ENCODE measurements at regions not wholly inside any gene's neighbourhood (a gene's known extent, or its start where the extent isn't known, plus 50 kb on each side); places are given as distances from the start of the nearest gene placed in this dataset.

- CTCF ChIA-PET: interaction anchor here (0.7 to 0.9 kb wide), 2 partner anchors 10 to 788 kb away, joined by 3 read pairs; no protein-coding TSS in a partner anchor
- Histone ChIP-seq H2AFZ (ENCODE audit: low read depth, low read length) (no peak overlapping the region), H3K79me2 (ENCODE audit: control insufficient read depth, insufficient read depth, low read length) (no peaks in the 10 kb centered on the region), H3K27ac (ENCODE audit: insufficient read depth, low read depth, low read length) (no peak overlapping the region), H3K27me3 (ENCODE audit: control insufficient read depth in 2 of 2, insufficient read depth in 2 of 2, low read length in 2 of 2) (peaks cover 0 to 2% of the 10 kb centered on the region in 2 experiments), H3K9me3 (replicated peaks; ENCODE audit: control insufficient read depth, insufficient read depth, low read length) (no peaks in the 10 kb centered on the region), H4K20me1 (replicated peaks; ENCODE audit: control insufficient read depth, extremely low read depth, insufficient read depth, low read length) (no peaks in the 10 kb centered on the region), H3K9ac (replicated peaks; ENCODE audit: extremely low read depth, insufficient read depth, low read length) (no peak overlapping the region), H3K4me2 (ENCODE audit: insufficient read depth, low read length) (no peak overlapping the region), H3K4me1 (ENCODE audit: control insufficient read depth, extremely low read depth, insufficient read depth, low read length) (no peaks in the 10 kb centered on the region), H3K9me1 (replicated peaks; ENCODE audit: control insufficient read depth, extremely low read depth, insufficient read depth, low read length) (no peaks in the 10 kb centered on the region), H3K4me3 (replicated peaks in 1 of 3; ENCODE audit: insufficient read depth in 1 of 3, low read depth in 1 of 3, low read length in 3 of 3) (no peak overlapping the region), H3K36me3 (ENCODE audit: control insufficient read depth in 2 of 2, extremely low read depth in 1 of 2, insufficient read depth in 2 of 2, low read length in 2 of 2) (no peaks in the 10 kb centered on the region)
- no peak for TF ChIP-seq POLR2A (IDR thresholded peaks at IDR 0.05; ENCODE audit: low read depth, low read length)
- no peak for TF ChIP-seq GATA2 (IDR thresholded peaks at IDR 0.05; ENCODE audit: insufficient read depth, insufficient read length, low read depth, low read length)
- TF ChIP-seq POLR2AphosphoS5 (IDR thresholded peaks at IDR 0.05; ENCODE audit: insufficient read depth, low read depth, low read length): no peak
- TF ChIP-seq JUN (IDR thresholded peaks at IDR 0.05; ENCODE audit: borderline replicate concordance, insufficient read depth, insufficient read length, low read depth): no peak
- no peak for TF ChIP-seq MAX (IDR thresholded peaks at IDR 0.05; ENCODE audit: insufficient read depth, insufficient read length)
- TF ChIP-seq FOS (IDR thresholded peaks at IDR 0.05; ENCODE audit: borderline replicate concordance, insufficient read depth, low read length): no peak
- no peak for TF ChIP-seq EZH2 (IDR thresholded peaks at IDR 0.05; ENCODE audit: borderline replicate concordance, low read depth, low read length, severe bottlenecking)
- TF ChIP-seq MYC (IDR thresholded peaks at IDR 0.05; ENCODE audit: low read depth, low read length): no peak
- no peak for TF ChIP-seq CTCF (IDR thresholded peaks at IDR 0.05; ENCODE audit: extremely low read depth in 1 of 2, insufficient read depth in 1 of 2, low read depth in 1 of 2, low read length in 2 of 2)
- BruUV-seq (replicated peaks): no TSS peak
- POLR2A ChIA-PET: no interaction called here
- FAIRE-seq (no peak), DNase-seq (ENCODE audit: low read depth, low spot score) (no peak)
- dilution Hi-C loops (cut with MboI; ENCODE audit: extremely low pct_ligation_motif_present, low sequenced_read_pairs) (no loop called here), intact Hi-C loops (cut with micrococcal nuclease) (no loop called here)
Measured at GRCh38 chr2:66862885-66863650, 428.1 kb downstream of the MEIS1 start.

All from endothelial cell of umbilical vein (primary cell).